ENCODE measurements at regions not wholly inside any gene's neighbourhood (a gene's known extent, or its start where the extent isn't known, plus 50 kb on each side); places are given as distances from the start of the nearest gene placed in this dataset.

DNA sequence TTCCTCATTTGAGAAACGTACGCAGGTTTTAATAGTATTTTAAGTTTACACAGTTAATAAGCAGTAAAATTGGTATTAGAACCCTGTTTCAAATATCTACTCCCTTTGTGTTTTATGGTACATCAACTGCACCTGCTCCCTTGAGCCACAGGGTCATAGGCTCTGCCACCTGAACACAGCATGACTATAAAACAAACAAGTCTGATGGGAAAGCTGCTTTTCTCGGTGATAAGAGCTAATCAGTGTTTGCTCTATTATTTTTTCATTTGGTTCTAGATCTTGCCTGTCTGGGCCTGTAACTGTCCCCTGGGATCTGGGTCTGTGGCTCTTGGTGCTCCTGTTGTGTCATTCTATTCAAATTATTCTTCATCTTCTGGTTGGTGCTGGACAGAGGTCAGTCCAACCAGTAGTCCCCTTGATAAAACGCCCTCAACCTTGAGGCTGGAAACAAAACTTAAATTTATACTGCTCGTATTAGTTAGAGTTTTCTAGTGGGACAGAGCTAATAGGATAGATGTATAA lies 314.8 kb upstream of the LRP1B start:
- Histone ChIP-seq H3K9ac (ENCODE audit: low read depth, low read length, poor library complexity, severe bottlenecking) (no peak overlapping the region), H3F3A (ENCODE audit: low read depth) (no peaks in the 10 kb centered on the region), H3K9me3 (ENCODE audit: insufficient read depth, low read depth, low read length) (no peaks in the 10 kb centered on the region), H3K27me3 (ENCODE audit: insufficient read depth, low read length, poor library complexity, severe bottlenecking) (no peaks in the 10 kb centered on the region), H2AFZ (ENCODE audit: low read length) (no peak overlapping the region), H3K36me3 (ENCODE audit: insufficient read depth, low read length) (no peaks in the 10 kb centered on the region), H3K9me2 (replicated peaks; ENCODE audit: low read depth, low read length) (no peaks in the 10 kb centered on the region), H3K4me1 (ENCODE audit: insufficient read depth, low read length, poor library complexity, severe bottlenecking) (no peaks in the 10 kb centered on the region), H4K20me1 (ENCODE audit: insufficient read depth, low read length, poor library complexity, severe bottlenecking) (no peaks in the 10 kb centered on the region), H3K4me2 (ENCODE audit: low read depth, low read length, poor library complexity, severe bottlenecking) (no peak overlapping the region), H3K79me2 (ENCODE audit: insufficient read depth, low read length) (no peaks in the 10 kb centered on the region), H3K4me3 (ENCODE audit: low read length, poor library complexity, severe bottlenecking) (no peak overlapping the region)
- no peak for TF ChIP-seq EZH2phosphoT487 (IDR thresholded peaks at IDR 0.05; ENCODE audit: borderline replicate concordance)
- no peak for TF ChIP-seq CTCF (conservative IDR thresholded peaks at IDR 0.05; ENCODE audit: low read length)

DNA sequence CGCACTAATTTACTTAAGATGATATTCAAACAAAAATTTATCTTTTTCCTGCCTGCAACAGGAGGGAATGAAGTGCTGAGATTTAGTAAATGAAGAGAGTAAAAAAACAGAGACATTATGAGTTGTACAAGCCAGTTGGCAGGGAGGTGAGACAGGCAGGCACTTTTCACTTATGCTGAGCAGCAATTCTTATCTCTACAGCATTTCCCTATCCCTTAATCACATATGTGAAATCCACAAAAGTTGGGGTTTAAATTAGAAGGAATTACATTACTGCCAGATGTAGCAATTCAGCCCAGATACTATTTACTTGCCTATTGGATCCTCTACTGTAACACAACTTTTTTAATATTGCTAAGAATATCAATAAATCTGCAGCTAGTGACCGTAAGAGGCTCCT lies 314.2 kb upstream of the LRP1B start:
- H3K9me3 ChIP-seq (ENCODE audit: insufficient read depth, low read depth, low read length): no peaks in the 10 kb centered on the region
- no peaks in the 10 kb centered on the region for H3K4me1 ChIP-seq (ENCODE audit: insufficient read depth, low read length, poor library complexity, severe bottlenecking)
- H3K79me2 ChIP-seq (ENCODE audit: insufficient read depth, low read length): no peaks in the 10 kb centered on the region
- no peak overlapping the region for H3K4me3 ChIP-seq (ENCODE audit: low read length, poor library complexity, severe bottlenecking)
- no peak overlapping the region for H2AFZ ChIP-seq (ENCODE audit: low read length)
- H3K36me3 ChIP-seq (ENCODE audit: insufficient read depth, low read length): no peaks in the 10 kb centered on the region
- H4K20me1 ChIP-seq (ENCODE audit: insufficient read depth, low read length, poor library complexity, severe bottlenecking): no peaks in the 10 kb centered on the region
- no peaks in the 10 kb centered on the region for H3K27me3 ChIP-seq (ENCODE audit: insufficient read depth, low read length, poor library complexity, severe bottlenecking)
- no peak for TF ChIP-seq CTCF (conservative IDR thresholded peaks at IDR 0.05; ENCODE audit: low read length)
- no peak for TF ChIP-seq EZH2phosphoT487 (IDR thresholded peaks at IDR 0.05; ENCODE audit: borderline replicate concordance)
- no peaks in the 10 kb centered on the region for H3F3A ChIP-seq (ENCODE audit: low read depth)
- H3K9me2 ChIP-seq (replicated peaks; ENCODE audit: low read depth, low read length): no peaks in the 10 kb centered on the region
- no peak overlapping the region for H3K9ac ChIP-seq (ENCODE audit: low read depth, low read length, poor library complexity, severe bottlenecking)
- no peak overlapping the region for H3K4me2 ChIP-seq (ENCODE audit: low read depth, low read length, poor library complexity, severe bottlenecking)

- H4K20me1 ChIP-seq (ENCODE audit: insufficient read depth, low read length, poor library complexity, severe bottlenecking): no peaks in the 10 kb centered on the region
- H3K4me2 ChIP-seq (ENCODE audit: low read depth, low read length, poor library complexity, severe bottlenecking): no peak overlapping the region
- no peaks in the 10 kb centered on the region for H3K9me3 ChIP-seq (ENCODE audit: insufficient read depth, low read depth, low read length)
- no peaks in the 10 kb centered on the region for H3K9me2 ChIP-seq (replicated peaks; ENCODE audit: low read depth, low read length)
- H3K9ac ChIP-seq (ENCODE audit: low read depth, low read length, poor library complexity, severe bottlenecking): no peak overlapping the region
- H2AFZ ChIP-seq (ENCODE audit: low read length): no peak overlapping the region
- H3K27me3 ChIP-seq (ENCODE audit: insufficient read depth, low read length, poor library complexity, severe bottlenecking): no peaks in the 10 kb centered on the region
- H3K36me3 ChIP-seq (ENCODE audit: insufficient read depth, low read length): no peaks in the 10 kb centered on the region
- H3K4me3 ChIP-seq (ENCODE audit: low read length, poor library complexity, severe bottlenecking): no peak overlapping the region
- no peaks in the 10 kb centered on the region for H3K79me2 ChIP-seq (ENCODE audit: insufficient read depth, low read length)
- no peaks in the 10 kb centered on the region for H3K4me1 ChIP-seq (ENCODE audit: insufficient read depth, low read length, poor library complexity, severe bottlenecking)
- H3F3A ChIP-seq (ENCODE audit: low read depth): no peaks in the 10 kb centered on the region
- no peak for TF ChIP-seq EZH2phosphoT487 (IDR thresholded peaks at IDR 0.05; ENCODE audit: borderline replicate concordance)
- no peak for TF ChIP-seq CTCF (conservative IDR thresholded peaks at IDR 0.05; ENCODE audit: low read length)
These were observed 305.0 kb upstream of the LRP1B start for GRCh38 chr2:142435847-142436246.

All from Loucy (cell line).